Activated T-helper 1 cell treated with anti-CD3 and anti-CD28 coated beads, Interleukin-2, amount 50 U/mL, for 16 hours (primary cell): ENCODE measurements at regions not wholly inside any gene's neighbourhood (a gene's known extent, or its start where the extent isn't known, plus 50 kb on each side); places are given as distances from the start of the nearest gene placed in this dataset.

ENCODE experiments used
- DNase-seq, 2 donors: peaks; one replicate each; pipeline ENCODE4 v3.0.0-alpha.2; 2020; ENCODE audit warnings: low read depth in 1 of 2, low spot score in 1 of 2

- no peak for DNase-seq
Measured at GRCh38 chr1:209384710-209385550, 198.6 kb upstream of the CAMK1G start.

GRCh38 chr1:209386156-209386555 lies 197.4 kb upstream of the CAMK1G start:
- DNase-seq: no peak

- DNase-seq: no peak
Measured at GRCh38 chr1:209387271-209387968, 196.1 kb upstream of the CAMK1G start.

GRCh38 chr1:209387969-209388329 lies 195.6 kb upstream of the CAMK1G start:
- DNase-seq: no peak

- no peak for DNase-seq
Measured at GRCh38 chr1:209388358-209388757, 195.2 kb upstream of the CAMK1G start.

GRCh38 chr1:209389258-209389657 lies 194.3 kb upstream of the CAMK1G start:
- no peak for DNase-seq

- no peak for DNase-seq
Measured at GRCh38 chr1:209389975-209390374, 193.5 kb upstream of the CAMK1G start.

- DNase-seq: no peak
Measured at GRCh38 chr1:209390764-209391163, 192.8 kb upstream of the CAMK1G start.

GRCh38 chr1:209391792-209392191 lies 191.7 kb upstream of the CAMK1G start:
- DNase-seq: no peak

- DNase-seq: no peak
Measured at GRCh38 chr1:209395169-209395568, 188.3 kb upstream of the CAMK1G start.

GRCh38 chr1:209397371-209397770 lies 186.1 kb upstream of the CAMK1G start:
- no peak for DNase-seq

- DNase-seq: no peak
Measured at GRCh38 chr1:209397910-209398309, 185.6 kb upstream of the CAMK1G start.

- no peak for DNase-seq
Measured at GRCh38 chr1:209398313-209398991, 185.1 kb upstream of the CAMK1G start.

- DNase-seq: no peak
Measured at GRCh38 chr1:209399800-209400199, 183.7 kb upstream of the CAMK1G start.

GRCh38 chr1:209400351-209401220 lies 182.9 kb upstream of the CAMK1G start:
- no peak for DNase-seq

GRCh38 chr1:209402697-209403096 lies 180.8 kb upstream of the CAMK1G start:
- DNase-seq: no peak

- no peak for DNase-seq
Measured at GRCh38 chr1:209403921-209404320, 179.6 kb upstream of the CAMK1G start.

- no peak for DNase-seq
Measured at GRCh38 chr1:209404577-209404976, 178.9 kb upstream of the CAMK1G start.

- no peak for DNase-seq
Measured at GRCh38 chr1:209405183-209405814, 178.2 kb upstream of the CAMK1G start.

- DNase-seq: no peak
Measured at GRCh38 chr1:209406168-209406567, 177.3 kb upstream of the CAMK1G start.

GRCh38 chr1:209406595-209406994 lies 176.9 kb upstream of the CAMK1G start:
- no peak for DNase-seq
